ENCODE measurements at regions not wholly inside any gene's neighbourhood (a gene's known extent, or its start where the extent isn't known, plus 50 kb on each side); places are given as distances from the start of the nearest gene placed in this dataset.

DNA sequence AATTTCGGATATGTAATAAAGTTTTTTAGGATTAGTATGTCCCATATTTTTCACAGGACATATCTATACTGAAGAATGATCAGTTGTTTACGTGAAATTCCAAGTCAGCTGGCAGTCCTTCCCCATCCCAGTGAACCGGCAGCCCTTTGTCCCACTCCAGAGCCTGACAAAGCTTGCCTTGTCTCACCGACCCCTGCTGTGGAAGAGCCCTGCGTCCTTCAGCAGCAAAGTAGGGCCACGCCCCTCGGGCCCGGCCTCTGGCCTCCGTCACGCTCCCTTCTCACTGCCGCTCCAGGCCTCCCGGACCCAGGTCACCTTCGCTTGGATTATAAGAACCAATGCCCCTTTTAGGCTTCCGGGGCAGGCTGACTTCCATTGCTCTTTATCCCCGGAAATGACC lies 89.8 kb upstream of the TGIF1 start:
- DNase-seq: no peak

DNA sequence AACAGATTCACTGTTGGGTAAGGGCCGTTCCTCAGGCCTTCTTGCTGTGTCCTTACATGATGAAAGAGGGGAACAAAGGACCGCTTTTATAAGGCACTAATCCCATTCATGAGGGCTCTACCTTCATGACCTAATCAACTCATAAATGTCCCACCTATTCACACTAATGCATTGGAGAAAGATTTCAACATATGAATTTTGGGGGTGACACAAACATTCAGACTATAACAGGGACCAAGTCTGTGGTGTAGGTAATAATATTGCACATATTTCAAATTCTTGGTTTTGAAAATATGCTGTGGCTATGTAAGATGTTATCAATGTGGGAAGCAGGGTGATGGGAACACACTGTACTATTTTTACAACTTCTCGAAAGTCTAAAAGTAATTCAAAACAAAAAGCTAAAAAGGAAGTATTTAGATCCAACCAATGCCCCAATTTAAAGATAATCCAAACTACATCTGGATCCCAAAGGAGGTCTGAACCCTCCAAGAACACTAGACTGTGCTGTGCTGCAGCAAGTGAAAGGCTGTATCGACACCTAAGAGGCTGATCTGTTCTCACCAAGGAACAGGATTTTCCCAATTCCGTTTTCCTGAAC lies 82.4 kb upstream of the TGIF1 start:
- no peak for DNase-seq

DNA sequence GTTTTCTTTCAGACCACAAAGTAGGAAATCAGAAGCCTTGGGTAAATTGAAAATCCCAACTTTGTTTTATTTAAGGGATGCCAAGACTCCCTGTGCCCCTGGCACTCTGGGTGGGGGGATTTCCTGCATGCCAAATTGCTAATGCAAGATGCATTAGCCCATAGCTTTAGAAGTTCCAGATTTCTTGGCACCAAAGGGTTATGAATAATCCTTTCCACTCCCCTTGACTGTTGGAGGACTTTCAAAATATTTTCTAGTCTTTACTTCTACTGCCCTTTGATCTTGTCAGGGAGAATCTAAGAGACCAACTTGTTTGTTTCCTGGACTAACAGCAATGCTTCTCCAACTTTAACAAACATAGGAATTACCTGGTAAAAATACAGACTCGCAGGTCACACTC lies 81.8 kb upstream of the TGIF1 start:
- DNase-seq: no peak

DNA sequence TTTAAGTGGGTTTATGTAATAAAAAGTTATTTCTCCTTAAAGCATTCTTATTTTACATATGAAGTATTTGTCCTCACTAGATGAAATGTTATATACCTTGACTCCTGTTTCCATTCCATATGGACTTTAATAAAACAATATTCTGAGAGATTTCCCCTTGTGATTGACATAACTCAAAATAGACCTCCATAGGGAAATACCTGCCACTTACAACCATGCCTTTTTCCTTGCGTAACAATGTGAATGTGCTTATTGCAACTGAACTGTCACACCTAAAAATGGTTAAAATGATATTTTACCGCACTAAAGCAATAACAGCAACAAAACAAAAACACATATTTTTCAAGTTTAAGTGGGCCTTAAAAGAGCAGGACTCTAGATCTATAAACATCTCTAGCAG lies 70.3 kb upstream of the TGIF1 start:
- DNase-seq: no peak

DNA sequence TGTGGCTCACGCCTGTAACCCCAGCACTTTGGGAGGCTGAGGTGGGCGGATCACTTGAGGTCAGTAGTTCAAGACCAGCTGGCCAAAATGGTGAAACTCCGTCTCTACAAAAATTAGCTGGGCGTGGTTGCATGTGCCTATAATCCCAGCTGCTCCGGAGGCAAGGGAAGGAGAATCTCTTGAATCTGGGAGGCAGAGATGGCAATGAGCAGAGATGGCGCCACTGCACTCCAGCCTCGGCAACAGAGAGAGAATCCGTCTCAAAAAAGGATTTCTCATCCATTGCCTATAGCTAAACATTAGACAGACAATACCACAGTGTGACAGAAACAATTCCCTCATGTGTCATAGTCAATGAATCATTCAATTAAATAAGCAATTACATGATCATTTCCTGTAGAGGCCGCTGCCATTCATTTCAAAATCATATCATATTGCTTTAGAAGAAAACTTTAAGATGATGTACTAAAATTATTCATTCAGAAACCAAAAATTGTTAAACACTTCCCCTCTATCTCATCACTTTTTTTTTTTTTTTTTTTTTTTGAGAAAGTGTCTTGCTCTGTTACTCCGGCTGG lies 69.5 kb upstream of the TGIF1 start:
- peak in 1 of 4 experiments; percentile 16 for DNase-seq

DNA sequence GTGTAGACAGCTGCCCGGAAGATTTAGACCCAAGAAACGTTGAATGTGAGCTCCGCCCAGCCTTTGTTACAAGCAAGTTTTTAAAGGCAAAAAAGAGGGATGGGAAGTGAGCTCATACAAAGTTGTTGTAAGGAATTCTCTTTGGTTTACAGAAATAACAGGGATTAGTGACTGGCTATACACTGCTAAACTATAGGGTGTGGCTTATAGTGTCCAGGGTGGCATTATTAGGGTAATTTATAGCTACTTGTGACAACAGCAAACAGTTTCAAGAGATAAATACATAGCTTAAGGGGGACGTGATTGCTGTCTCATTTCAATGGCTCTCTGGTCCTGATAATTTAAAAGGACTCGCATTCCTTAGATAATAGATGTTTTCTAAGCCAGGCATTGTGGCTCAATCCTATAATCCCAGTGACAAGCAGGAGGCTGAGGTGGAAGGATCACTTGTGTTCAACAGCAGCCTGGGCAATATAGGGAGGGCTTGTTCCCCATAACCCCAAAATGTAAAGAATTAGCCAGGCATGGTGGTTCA lies 66.5 kb upstream of the TGIF1 start:
- DNase-seq: no peak

DNA sequence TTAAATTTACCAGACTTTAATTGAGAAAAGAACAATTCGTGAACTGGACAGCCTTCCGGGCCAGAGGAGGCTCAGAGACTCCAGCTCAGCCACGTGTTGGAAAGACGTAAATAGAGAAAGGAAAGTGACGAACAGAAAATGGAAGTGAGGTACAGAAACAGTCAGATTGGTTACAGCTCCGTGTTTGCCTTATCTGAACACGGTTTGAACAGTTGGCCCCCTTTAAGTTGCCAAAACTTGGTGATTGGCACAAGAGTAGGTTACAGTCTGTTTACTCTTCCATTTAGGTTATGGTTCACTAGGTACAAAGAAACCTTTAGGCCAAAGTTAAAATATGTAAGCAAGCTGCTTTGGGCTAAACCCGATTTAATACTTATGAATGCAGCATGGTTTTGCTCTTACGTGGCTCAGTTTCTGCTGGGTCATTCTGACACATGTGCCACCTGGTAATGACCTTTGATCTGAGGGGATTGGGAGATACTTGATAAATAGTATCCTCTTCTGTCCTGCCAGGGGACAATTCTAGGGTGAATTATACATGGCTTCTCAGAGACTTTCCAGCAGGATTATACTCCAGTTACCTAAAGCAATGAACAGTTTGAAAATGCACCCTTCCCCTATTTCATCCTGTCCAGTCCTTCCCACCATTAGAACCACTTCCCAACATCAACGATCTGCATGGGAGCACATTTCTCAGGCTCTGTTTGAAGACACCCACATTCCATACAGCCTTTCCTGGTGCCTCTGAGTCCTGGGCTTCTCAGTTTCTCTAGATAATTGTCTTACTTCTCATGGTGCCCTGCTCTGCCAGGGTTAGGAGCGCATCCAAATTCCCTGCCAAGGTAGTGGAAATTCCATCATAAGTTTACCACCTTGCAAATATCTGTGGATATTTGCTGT lies 65.1 kb upstream of the TGIF1 start:
- no peak for DNase-seq

DNA sequence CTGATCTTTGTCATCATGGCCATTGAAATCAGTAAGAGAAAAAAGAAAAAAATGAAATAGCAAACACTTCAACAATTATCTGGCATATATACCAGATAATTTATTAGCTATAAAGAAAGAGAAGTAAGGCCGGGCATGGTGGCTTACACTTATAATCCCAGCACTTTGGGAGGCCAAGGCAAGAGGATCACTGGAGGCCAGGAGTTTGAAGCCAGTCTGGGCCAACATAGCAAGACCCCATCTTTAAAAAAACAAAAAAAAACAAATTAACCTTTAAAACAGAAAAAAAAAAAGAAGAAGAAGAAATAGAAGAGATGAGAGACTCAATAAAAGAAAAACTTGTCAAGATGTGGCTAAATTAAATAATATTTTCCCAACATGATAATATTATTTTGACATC lies 61.6 kb upstream of the TGIF1 start:
- no peak for DNase-seq

DNA sequence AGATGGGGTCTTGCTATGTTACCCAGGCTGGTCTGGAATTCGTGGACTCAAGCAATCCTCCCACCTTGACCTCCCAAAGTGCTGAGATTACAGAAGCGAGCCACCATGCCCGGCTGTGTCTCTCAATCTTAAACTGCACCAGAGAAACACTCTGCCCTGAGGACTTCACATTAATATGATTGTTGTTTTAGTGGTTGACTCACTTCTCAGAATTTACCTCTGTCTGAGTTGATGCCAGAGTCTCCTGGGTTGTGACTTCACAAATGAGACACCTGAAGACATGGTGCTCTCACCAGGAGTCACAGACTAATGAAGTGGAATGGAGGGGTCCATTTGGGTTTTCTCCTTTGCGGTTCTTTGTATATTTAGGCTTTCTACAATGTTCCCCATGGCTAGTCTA lies 61.0 kb upstream of the TGIF1 start:
- no peak for DNase-seq

DNA sequence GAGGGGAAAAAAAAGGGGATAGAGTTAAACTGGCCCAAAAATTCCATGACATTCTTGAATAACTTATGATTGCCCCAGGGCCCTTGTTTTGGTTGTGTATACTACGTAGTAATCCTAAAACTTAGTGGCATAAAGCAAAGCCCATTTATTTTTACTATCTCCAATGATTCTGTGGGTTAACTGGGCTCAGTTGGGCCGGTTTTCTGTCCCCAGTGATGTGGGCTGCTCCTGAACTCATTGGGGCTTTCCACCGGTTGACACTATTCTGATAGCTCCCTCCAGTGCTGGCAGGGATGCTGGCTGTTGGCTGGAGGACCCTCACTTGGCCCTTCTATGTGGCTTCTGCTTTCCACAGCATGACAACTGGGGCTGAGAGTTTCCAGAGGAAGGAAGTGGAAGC lies 60.0 kb upstream of the TGIF1 start:
- DNase-seq: no peak

DNA sequence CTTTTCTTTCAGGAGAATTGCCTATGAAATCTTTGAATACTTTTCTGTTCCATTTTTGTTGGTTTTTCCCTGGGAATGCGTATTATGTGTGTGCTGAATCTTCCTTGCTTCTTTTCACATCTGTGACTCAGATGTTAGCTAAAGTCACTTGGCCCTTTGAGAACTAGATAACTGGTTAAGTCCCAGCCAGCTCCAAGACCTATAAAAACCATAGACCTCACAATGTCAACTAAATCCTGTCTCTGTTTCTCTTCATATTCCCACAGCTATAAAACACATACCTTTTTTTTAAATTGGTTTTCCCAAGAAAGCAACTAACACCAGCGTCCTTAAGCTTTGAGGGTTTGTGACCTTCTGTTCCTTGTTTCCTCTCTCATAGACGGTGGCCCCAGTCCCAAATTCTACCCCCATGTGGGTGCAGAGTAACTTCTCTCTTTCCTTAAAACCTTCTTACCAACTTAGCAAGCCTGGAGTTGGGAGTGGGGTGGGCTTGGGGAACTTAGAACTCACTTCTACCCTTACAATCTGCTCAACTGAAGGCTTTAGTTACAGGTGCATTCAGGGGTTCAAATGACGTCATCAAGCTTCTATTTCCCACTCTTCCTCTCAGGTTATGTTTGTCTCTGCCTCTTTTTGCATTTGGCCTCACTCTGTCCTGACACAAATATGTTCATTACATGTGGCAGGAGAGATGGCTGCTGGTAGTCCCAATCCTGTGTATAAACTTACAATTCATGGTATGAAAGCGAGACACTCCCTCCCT lies 58.1 kb upstream of the TGIF1 start:
- no peak for DNase-seq

DNA sequence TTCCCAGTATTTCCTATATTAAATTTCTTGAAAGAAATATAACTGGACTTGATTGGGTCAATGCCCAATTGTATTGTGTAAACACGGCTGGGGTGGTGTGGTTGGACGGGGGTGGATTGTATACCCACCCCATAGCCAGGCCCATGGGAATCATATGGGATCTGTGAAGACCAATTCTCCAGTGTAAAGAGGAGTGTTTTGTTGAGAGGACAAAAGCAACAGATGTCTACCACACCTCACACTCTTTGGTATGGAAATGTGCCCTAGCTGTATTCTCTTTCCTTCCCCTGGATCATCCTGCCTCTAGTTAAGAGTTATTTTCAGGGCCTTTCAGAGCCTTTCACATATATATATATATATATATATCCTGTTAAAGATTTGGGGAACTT lies 57.5 kb upstream of the TGIF1 start:
- no peak for DNase-seq

DNA sequence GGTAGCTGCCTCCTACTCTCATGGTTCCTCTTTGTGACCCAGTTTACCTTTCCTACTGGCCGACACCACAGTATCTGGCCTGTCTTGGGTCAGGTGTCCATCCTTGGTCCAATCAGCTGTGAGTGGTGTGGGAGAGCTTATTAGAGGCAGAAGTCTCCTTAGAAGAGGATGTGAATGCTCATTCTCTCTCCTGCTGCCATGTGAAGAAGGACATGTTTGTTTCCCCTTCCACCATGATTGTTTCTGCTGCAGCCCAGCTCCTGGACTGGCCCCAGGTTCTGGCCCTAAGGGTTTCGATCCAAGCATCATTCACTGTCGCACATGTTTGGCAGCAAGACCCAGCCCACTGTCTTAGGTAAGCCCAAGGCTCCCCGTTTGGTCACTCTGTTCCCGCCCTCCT lies 55.3 kb upstream of the TGIF1 start:
- no peak for DNase-seq

DNA sequence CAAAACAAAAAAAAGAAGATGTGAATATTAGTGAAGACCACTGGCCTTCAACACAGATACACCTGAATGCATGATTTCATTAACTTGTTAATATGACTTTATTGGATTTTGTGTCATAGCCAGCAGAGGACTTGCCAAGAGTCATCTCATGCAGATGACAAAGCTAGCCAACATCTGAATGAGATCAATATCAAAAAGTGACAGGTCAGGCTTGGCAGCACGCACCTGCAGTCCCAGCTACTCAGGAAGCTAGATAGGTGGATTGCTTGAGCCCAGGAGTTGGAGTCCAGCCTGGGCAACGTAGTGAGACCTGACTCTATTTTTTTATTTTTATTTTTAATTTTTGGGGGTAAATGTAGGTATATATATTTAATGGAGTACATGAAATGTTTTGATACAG lies 54.5 kb upstream of the TGIF1 start:
- DNase-seq: no peak

DNA sequence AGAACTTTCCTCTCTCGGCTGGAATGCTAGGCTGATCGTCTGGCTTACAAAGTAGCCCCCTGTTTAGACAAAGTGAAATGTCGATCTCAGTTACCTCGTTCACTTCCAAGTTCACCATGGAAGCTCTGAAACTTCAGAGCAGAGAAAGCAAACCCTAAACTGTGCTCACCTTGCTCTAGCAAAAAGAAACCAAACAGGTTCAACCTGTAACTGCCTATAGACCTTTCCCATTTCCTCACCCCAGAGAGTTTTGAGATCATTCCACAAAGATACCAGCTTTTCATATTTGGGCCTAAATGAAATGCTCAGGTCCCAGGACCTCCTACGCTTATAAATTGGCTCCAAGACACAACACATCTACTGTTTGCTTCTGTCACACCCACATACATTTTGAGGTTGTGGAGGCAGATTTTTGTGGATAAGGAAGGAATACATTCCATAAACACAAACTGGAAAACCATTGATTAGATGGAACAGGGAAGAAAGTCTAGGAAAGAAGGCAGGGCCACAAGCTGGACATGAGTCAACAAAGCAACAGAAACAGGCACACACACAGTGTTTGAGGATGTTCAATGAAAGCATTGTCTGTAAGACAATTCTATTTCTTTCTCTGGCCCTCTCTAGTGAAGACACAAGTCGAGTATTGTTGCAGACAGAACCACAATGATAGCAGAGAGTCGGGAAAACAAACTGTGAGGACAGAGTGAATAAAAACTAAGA lies 52.8 kb upstream of the TGIF1 start:
- DNase-seq: no peak

DNA sequence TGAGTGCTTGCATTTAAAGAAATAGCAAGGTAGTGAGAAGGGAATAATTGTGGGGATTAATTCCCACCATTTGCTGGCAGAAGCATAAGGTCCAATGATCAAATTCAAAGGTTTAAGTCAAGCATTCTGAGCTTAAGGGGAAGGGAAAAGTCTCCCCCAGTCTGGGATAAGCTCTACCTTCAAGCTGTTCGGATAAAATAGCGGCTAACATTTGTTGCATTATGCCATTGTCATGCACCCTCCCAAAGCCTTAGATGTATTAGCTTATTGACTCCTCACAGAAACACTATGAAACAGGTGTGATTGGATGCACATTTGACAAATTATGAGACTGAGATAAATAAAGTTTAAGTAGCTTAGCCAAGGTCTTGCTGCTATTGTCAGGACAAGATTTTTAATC lies 52.2 kb upstream of the TGIF1 start:
- DNase-seq: no peak
